ENCODE measurements at regions not wholly inside any gene's neighbourhood (a gene's known extent, or its start where the extent isn't known, plus 50 kb on each side); places are given as distances from the start of the nearest gene placed in this dataset.

DNA sequence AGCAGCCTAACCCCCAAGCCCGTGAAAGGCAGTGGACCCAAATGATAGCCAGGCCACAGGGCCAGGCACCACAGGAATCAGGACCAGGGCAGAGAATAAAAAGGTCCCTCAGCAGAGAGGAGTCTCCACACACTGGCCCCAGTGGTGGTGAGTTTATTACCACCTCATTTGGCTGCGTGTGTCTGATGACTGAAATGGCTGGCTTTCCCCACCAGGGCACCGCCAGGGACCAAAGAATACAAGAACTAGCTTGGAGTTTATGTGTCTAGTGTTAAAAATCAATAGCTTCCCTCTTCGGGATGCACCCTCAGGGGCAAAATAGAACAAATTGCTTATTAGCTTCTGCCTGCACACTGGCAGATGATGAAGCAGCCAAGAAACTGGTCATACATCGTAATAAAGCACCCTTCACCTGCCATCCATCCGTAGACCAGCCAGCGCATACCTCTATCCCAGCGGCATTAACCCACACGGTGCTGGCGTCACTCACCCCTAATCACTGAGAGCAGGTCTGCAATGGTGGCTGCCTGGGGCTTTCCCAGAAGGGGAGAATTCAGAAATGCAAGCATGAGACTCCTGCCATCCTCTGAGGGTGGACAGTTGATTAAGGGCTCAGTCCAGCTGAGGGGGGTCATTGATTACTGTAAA lies 223.7 kb upstream of the ZMIZ1 start:
- H3K4me1 ChIP-seq: no peaks in the 10 kb centered on the region
- TF ChIP-seq EP300 (IDR thresholded peaks at IDR 0.05) (no peak), POLR2AphosphoS5 (IDR thresholded peaks at IDR 0.05) (no peak), POLR2A (IDR thresholded peaks at IDR 0.05) (no peak)
- TF ChIP-seq, protein P1, sequence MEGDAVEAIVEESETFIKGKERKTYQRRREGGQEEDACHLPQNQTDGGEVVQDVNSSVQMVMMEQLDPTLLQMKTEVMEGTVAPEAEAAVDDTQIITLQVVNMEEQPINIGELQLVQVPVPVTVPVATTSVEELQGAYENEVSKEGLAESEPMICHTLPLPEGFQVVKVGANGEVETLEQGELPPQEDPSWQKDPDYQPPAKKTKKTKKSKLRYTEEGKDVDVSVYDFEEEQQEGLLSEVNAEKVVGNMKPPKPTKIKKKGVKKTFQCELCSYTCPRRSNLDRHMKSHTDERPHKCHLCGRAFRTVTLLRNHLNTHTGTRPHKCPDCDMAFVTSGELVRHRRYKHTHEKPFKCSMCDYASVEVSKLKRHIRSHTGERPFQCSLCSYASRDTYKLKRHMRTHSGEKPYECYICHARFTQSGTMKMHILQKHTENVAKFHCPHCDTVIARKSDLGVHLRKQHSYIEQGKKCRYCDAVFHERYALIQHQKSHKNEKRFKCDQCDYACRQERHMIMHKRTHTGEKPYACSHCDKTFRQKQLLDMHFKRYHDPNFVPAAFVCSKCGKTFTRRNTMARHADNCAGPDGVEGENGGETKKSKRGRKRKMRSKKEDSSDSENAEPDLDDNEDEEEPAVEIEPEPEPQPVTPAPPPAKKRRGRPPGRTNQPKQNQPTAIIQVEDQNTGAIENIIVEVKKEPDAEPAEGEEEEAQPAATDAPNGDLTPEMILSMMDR (IDR thresholded peaks at IDR 0.05): no peak
- WGBS: 41% methylated on average over 9 of the region's 10 CpGs
- DNase-seq (ENCODE audit: low spot score in 2 of 2): no peak
- no peak overlapping the region for H3K27ac ChIP-seq
- H3K4me3 ChIP-seq: no peak overlapping the region
- H3K9me3 ChIP-seq: no peaks in the 10 kb centered on the region
- peaks cover 3% of the 10 kb centered on the region for H3K27me3 ChIP-seq
- H3K36me3 ChIP-seq: no peaks in the 10 kb centered on the region

DNA sequence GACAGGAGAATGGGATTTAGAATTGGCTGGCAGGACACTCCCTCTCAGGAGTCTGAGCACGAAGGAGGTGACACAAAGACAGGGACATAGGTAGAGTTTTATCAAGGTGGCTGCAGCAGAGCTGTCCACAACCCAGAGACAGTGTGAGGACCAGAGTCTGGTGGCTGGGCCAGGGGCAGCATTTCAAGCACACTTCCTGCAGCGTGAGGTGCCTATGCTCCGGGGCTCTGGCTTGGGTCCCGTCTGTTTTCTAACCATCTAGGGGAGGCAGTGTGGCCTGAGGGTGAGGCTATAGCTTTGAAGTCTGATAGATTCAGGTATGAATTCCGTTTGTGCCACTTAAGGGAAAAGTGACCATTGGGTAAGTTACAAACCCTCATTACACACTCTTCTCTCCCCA lies 222.7 kb upstream of the ZMIZ1 start:
- H3K4me3 ChIP-seq: no peak overlapping the region
- no peaks in the 10 kb centered on the region for H3K9me3 ChIP-seq
- H3K36me3 ChIP-seq: no peaks in the 10 kb centered on the region
- peaks cover 3% of the 10 kb centered on the region for H3K27me3 ChIP-seq
- no peak for TF ChIP-seq EP300 (IDR thresholded peaks at IDR 0.05)
- TF ChIP-seq POLR2AphosphoS5 (IDR thresholded peaks at IDR 0.05): no peak
- TF ChIP-seq, protein P1 (IDR thresholded peaks at IDR 0.05): no peak
- no peak for TF ChIP-seq POLR2A (IDR thresholded peaks at IDR 0.05)
- no peak overlapping the region for H3K27ac ChIP-seq
- no peak for DNase-seq (ENCODE audit: low spot score in 2 of 2)
- 76% methylated on average over 3 of the region's 5 CpGs for WGBS
- no peaks in the 10 kb centered on the region for H3K4me1 ChIP-seq

DNA sequence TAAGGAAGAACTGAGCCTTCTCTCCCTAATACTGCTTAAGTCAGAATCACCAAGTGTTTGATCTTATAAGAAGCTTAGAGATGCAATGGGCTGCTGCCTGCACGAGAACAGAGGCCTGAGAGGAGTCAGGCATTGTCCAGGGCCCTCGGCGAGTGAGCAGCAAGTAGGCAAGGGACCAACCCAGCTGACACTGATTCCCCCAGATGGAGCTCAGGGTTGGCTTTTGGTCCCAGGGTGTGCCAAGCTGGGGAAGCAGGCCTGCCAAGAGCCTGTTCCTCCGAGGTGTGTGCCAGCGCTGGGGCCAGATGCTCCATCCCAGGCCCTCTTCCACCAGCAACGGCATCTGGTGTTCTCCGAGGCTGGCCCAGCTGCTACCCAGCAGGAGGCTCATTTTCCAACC lies 222.0 kb upstream of the ZMIZ1 start:
- Histone ChIP-seq H3K27me3 (peaks cover 3% of the 10 kb centered on the region), H3K9me3 (no peaks in the 10 kb centered on the region), H3K4me1 (no peaks in the 10 kb centered on the region), H3K27ac (no peak overlapping the region), H3K4me3 (no peak overlapping the region), H3K36me3 (no peaks in the 10 kb centered on the region)
- no peak for DNase-seq (ENCODE audit: low spot score in 2 of 2)
- no peak for TF ChIP-seq EP300 (IDR thresholded peaks at IDR 0.05)
- no peak for TF ChIP-seq POLR2A (IDR thresholded peaks at IDR 0.05)
- TF ChIP-seq POLR2AphosphoS5 (IDR thresholded peaks at IDR 0.05): no peak
- TF ChIP-seq, protein P1 (IDR thresholded peaks at IDR 0.05): no peak
- WGBS: 73% methylated on average over 7 of the region's 7 CpGs

DNA sequence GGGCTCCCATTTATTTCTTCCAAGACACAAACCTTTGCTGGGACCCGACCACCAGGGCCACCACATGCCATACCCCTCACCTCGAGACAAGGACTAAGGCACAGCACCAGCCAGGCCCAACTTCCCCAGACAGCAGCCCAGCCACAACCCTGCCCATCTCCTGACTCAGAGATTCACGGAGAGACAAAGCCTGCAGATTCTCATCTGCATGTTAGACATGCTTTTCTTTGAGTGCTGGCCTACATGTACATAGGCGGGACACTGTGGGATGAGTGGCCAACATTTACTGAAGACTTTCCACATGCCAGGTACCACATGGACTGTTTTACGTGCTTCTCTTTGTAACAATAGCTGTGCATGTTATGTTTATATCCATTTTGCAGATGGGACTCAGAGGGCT lies 221.3 kb upstream of the ZMIZ1 start:
- WGBS: 62% methylated on average over 5 of the region's 5 CpGs
- Histone ChIP-seq H3K4me3 (no peak overlapping the region), H3K36me3 (no peaks in the 10 kb centered on the region)

DNA sequence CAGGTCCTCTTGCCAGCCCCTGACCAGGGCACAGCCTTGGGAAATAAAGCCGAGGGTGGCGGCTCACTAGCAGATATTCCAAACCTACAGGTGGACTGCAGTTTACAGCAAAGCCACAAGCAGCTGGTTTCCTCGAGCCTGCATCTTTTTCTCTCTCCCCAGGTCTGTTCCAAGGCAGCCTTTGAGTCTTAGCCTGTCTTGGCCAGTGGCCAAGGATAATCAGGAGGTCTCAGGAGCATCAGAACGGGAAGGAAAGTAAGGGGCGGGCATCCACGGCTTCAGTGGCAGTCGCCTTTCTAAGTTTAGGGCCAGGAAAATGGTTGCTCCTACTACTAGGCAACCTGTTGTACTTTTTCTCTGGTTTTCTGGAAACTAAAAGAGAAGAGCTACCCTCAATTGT lies 219.7 kb upstream of the ZMIZ1 start:
- peaks cover 12% of the 10 kb centered on the region for H3K4me1 ChIP-seq
- no peak overlapping the region for H3K4me3 ChIP-seq
- H3K27ac ChIP-seq: no peak overlapping the region
- peaks cover 3% of the 10 kb centered on the region for H3K27me3 ChIP-seq
- no peaks in the 10 kb centered on the region for H3K9me3 ChIP-seq
- WGBS: 75% methylated on average over 7 of the region's 7 CpGs
- no peak for DNase-seq (ENCODE audit: low spot score in 2 of 2)
- TF ChIP-seq, protein P1 (IDR thresholded peaks at IDR 0.05): no peak
- TF ChIP-seq POLR2A (IDR thresholded peaks at IDR 0.05) (no peak), EP300 (IDR thresholded peaks at IDR 0.05) (no peak), POLR2AphosphoS5 (IDR thresholded peaks at IDR 0.05) (no peak)
- H3K36me3 ChIP-seq: no peaks in the 10 kb centered on the region

More for the DNA sequence above, 221.3 kb upstream of the ZMIZ1 start:
- H3K9me3 ChIP-seq: no peaks in the 10 kb centered on the region
- no peak overlapping the region for H3K27ac ChIP-seq
- peaks cover 3% of the 10 kb centered on the region for H3K27me3 ChIP-seq
- DNase-seq (ENCODE audit: low spot score in 2 of 2): no peak
- peaks cover 6% of the 10 kb centered on the region for H3K4me1 ChIP-seq
- TF ChIP-seq POLR2A (IDR thresholded peaks at IDR 0.05): no peak
- TF ChIP-seq, protein P1 (IDR thresholded peaks at IDR 0.05): no peak
- TF ChIP-seq EP300 (IDR thresholded peaks at IDR 0.05): no peak
- no peak for TF ChIP-seq POLR2AphosphoS5 (IDR thresholded peaks at IDR 0.05)

Measured in suprapubic skin (tissue), 4 donors.